GM12892 (cell line): ENCODE measurements at regions not wholly inside any gene's neighbourhood (a gene's known extent, or its start where the extent isn't known, plus 50 kb on each side); places are given as distances from the start of the nearest gene placed in this dataset.

Experiments used
- POLR2A ChIP-seq: IDR thresholded peaks from 2 replicates; pipeline ENCODE4 v1.6.1; 2011; ENCODE audit warnings: low read depth, low read length, control low read depth
- POLR2AphosphoS5 ChIP-seq: IDR thresholded peaks from 2 replicates; pipeline ENCODE4 v1.6.1; 2011; ENCODE audit warnings: low read depth, low read length, control low read depth

- TF ChIP-seq POLR2A (no peak), POLR2AphosphoS5 (no peak)
These were observed 63.3 kb upstream of the CNTNAP4 start for GRCh38 chr16:76213860-76214259.
